Astrocyte (in vitro differentiated cells and primary cell): ENCODE measurements at regions not wholly inside any gene's neighbourhood (a gene's known extent, or its start where the extent isn't known, plus 50 kb on each side); places are given as distances from the start of the nearest gene placed in this dataset.

Source experiments
- CTCF ChIP-seq: IDR thresholded peaks from 2 replicates; pipeline ENCODE4 v1.5.1; 2011; ENCODE audit warnings: low read depth, mild to moderate bottlenecking, inconsistent platforms, low read length, moderate library complexity; ENCODE audit not compliant: insufficient read depth
- EZH2 ChIP-seq: IDR thresholded peaks from 2 replicates; pipeline ENCODE4 v1.6.1; 2012; ENCODE audit warnings: mild to moderate bottlenecking, low read length, inconsistent platforms; ENCODE audit not compliant: insufficient read depth

GRCh38 chr3:21836227-21836626 lies 85.2 kb upstream of the ZNF385D start:
- no peak for TF ChIP-seq CTCF
- no peak for TF ChIP-seq EZH2
